HepG2 (cell line): ENCODE measurements at regions not wholly inside any gene's neighbourhood (a gene's known extent, or its start where the extent isn't known, plus 50 kb on each side); places are given as distances from the start of the nearest gene placed in this dataset.
A peak's percentile ranks its signal among the peaks of the same experiment; 100 is the strongest.

Experiments used
- ATAC-seq: fragments of 200-7000 bp; cut with Tn5 transposase; 3 replicates; pipeline ENCODE4 v1.9.1; 2020; ENCODE audit warnings: mild to moderate bottlenecking, moderate library complexity
- BruUV-seq: library from RNA; stranded (reverse); fragments of 400-500 nt; replicated peaks from 2 replicates; lab custom pipeline; 2021; lab: Mats Ljungman, UMichigan
- CTCF ChIA-PET: fragments of 300-600 bp; formaldehyde crosslinking; extraction: SDS; loops from one replicate; lab custom pipeline; 2021; ENCODE audit warnings: low total read pairs, inconsistent platforms, low intra/inter-chr PET ratio; lab: Yijun Ruan, JAX
- POLR2A ChIA-PET: fragments of 350-600 bp; sonication (Branson Sonifier 250); formaldehyde crosslinking; loops from one replicate; lab custom pipeline; 2020; ENCODE audit warnings: antibody characterized with exemption, inconsistent platforms; lab: Yijun Ruan, JAX
- DNase-seq: peaks from one replicate; pipeline ENCODE4 v3.0.0-alpha.2; 2015; ENCODE audit warnings: low spot score
- FAIRE-seq: peaks from 3 replicates; lab custom pipeline; 2011; peaks lifted over from hg19 to GRCh38; lab: Jason Lieb, UNC
- H2AFZ ChIP-seq: one replicate; pipeline ENCODE4 v1.6.1; 2011; ENCODE audit warnings: low read length, inconsistent platforms
- H3K27ac ChIP-seq: fragments of 300-600 bp; 3 replicates; pipeline ENCODE4 v1.8.0; 2011; ENCODE audit warnings: mixed run types, mild to moderate bottlenecking, mixed read lengths, low read length, inconsistent platforms; ENCODE audit not compliant: insufficient read depth; ENCODE audit errors: extremely low read length
- H3K27me3 ChIP-seq, 2 experiments: fragments of 200-600 bp in 1 of 2; 2 replicates in 1 of 2; 3 replicates in 1 of 2; pipeline versions ENCODE4 v1.6.0 to v1.8.0; 2011; ENCODE audit warnings: low read length in 2 of 2, mild to moderate bottlenecking in 2 of 2, moderate library complexity in 2 of 2, inconsistent platforms in 1 of 2; ENCODE audit not compliant: insufficient read depth in 2 of 2, control insufficient read depth in 1 of 2
- H3K36me3 ChIP-seq, 2 experiments: fragments of 200-600 bp in 1 of 2; replicated peaks in 1 of 2; 2 replicates in 1 of 2; 3 replicates in 1 of 2; pipeline versions ENCODE4 v1.5.1 to v1.8.0; 2011; ENCODE audit warnings: low read length in 2 of 2, inconsistent platforms in 1 of 2; ENCODE audit not compliant: insufficient read depth in 2 of 2, control insufficient read depth in 1 of 2
- H3K4me1 ChIP-seq: 2 replicates; pipeline ENCODE4 v1.5.1; 2012; ENCODE audit warnings: low read length, inconsistent platforms; ENCODE audit not compliant: insufficient read depth
- H3K4me2 ChIP-seq: 2 replicates; pipeline ENCODE4 v1.6.0; 2011; ENCODE audit warnings: low read depth, low read length, inconsistent platforms
- H3K4me3 ChIP-seq, 3 experiments: fragments of 200-600 bp in 1 of 3; sonication (generic), shearing (Covaris generic) in 1 of 3; replicated peaks in 1 of 3; 2 replicates each; pipeline ENCODE4 v1.5.1; 2011 to 2016; ENCODE audit warnings: low read length in 3 of 3, inconsistent platforms in 2 of 3, low read depth in 2 of 3, mild to moderate bottlenecking in 2 of 3, control low read depth in 1 of 3, mixed read lengths in 1 of 3; ENCODE audit not compliant: insufficient read depth in 1 of 3
- H3K79me2 ChIP-seq: one replicate; pipeline ENCODE4 v1.6.1; 2011; ENCODE audit warnings: low read length, inconsistent platforms; ENCODE audit not compliant: insufficient read depth
- H3K9ac ChIP-seq: 2 replicates; pipeline ENCODE4 v1.6.0; 2011; ENCODE audit warnings: mild to moderate bottlenecking, low read depth, low read length, inconsistent platforms; ENCODE audit not compliant: insufficient read depth
- H3K9me3 ChIP-seq: 2 replicates; pipeline ENCODE4 v1.5.1; 2012; ENCODE audit warnings: mild to moderate bottlenecking, low read length
- H4K20me1 ChIP-seq: 2 replicates; pipeline ENCODE4 v1.6.0; 2011; ENCODE audit warnings: inconsistent platforms, mild to moderate bottlenecking, low read length, moderate library complexity; ENCODE audit not compliant: insufficient read depth
- GABPA ChIP-seq, 2 experiments: IDR thresholded peaks; 2 replicates each; pipeline ENCODE4 v1.6.1; 2011 to 2016; ENCODE audit warnings: low read depth in 2 of 2, low read length in 1 of 2, missing biosample characterization in 1 of 2, missing genetic modification characterization in 1 of 2
- MAFF ChIP-seq: IDR thresholded peaks from 2 replicates; pipeline ENCODE4 v1.6.1; 2011; ENCODE audit warnings: low read depth, low read length, improper control_type of control experiment
- MAFK ChIP-seq, 2 experiments: IDR thresholded peaks in 1 of 2; conservative IDR thresholded peaks in 1 of 2; 2 replicates each; pipeline ENCODE4 v1.6.1; 2011; ENCODE audit warnings: improper control_type of control experiment in 2 of 2, low read length in 2 of 2
- WGBS: methylation state at CpG from one replicate; pipeline ENCODE4 v1.1.6; 2017; ENCODE audit warnings: low lambda C conversion rate; 5-methylcytosine and 5-hydroxymethylcytosine counted together
- in situ Hi-C: cut with HindIII; loops from 2 replicates; pipeline ENCODE4 v1.10.0; 2017; ENCODE audit warnings: low pct_unique_long_range_greater_than_20kb; ENCODE audit not compliant: extremely low pct_ligation_motif_present
- intact Hi-C: fragments of 100-400 bp; cut with micrococcal nuclease; formaldehyde crosslinking; loops from one replicate; pipeline ENCODE4 v1.10.0; 2022; ENCODE audit not compliant: unreplicated experiment
- TF ChIP-seq, protein P1 (sequence below): sonication (generic); formaldehyde crosslinking; IDR thresholded peaks from 2 replicates; pipeline ENCODE4 v1.5.1; 2020; ENCODE audit warnings: mild to moderate bottlenecking, missing genetic modification reagents, borderline replicate concordance
- TF ChIP-seq, protein P2 (sequence below): sonication (generic); formaldehyde crosslinking; IDR thresholded peaks from 2 replicates; pipeline ENCODE4 v1.5.0; 2020; ENCODE audit warnings: missing genetic modification reagents

DNA sequence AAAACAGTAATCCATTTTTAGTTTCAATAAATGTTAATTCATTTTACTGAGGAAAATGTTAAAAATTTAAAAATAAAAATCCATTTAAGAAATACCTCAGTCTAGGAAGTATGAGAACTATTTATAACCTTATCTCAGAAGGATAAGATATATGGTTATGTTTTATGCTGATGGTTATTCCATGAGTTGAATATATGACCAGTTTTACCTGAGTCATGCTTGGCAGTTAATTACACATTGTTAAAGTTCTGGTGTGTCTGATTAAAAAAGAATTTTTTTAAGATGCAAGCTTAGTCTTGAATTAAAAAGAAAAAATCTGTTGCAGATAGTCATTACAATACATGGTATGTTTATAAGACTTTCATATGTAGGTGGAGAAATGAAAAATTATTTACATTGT lies 191.7 kb downstream of the ARL4A start (continued):
- TF ChIP-seq, protein P1, sequence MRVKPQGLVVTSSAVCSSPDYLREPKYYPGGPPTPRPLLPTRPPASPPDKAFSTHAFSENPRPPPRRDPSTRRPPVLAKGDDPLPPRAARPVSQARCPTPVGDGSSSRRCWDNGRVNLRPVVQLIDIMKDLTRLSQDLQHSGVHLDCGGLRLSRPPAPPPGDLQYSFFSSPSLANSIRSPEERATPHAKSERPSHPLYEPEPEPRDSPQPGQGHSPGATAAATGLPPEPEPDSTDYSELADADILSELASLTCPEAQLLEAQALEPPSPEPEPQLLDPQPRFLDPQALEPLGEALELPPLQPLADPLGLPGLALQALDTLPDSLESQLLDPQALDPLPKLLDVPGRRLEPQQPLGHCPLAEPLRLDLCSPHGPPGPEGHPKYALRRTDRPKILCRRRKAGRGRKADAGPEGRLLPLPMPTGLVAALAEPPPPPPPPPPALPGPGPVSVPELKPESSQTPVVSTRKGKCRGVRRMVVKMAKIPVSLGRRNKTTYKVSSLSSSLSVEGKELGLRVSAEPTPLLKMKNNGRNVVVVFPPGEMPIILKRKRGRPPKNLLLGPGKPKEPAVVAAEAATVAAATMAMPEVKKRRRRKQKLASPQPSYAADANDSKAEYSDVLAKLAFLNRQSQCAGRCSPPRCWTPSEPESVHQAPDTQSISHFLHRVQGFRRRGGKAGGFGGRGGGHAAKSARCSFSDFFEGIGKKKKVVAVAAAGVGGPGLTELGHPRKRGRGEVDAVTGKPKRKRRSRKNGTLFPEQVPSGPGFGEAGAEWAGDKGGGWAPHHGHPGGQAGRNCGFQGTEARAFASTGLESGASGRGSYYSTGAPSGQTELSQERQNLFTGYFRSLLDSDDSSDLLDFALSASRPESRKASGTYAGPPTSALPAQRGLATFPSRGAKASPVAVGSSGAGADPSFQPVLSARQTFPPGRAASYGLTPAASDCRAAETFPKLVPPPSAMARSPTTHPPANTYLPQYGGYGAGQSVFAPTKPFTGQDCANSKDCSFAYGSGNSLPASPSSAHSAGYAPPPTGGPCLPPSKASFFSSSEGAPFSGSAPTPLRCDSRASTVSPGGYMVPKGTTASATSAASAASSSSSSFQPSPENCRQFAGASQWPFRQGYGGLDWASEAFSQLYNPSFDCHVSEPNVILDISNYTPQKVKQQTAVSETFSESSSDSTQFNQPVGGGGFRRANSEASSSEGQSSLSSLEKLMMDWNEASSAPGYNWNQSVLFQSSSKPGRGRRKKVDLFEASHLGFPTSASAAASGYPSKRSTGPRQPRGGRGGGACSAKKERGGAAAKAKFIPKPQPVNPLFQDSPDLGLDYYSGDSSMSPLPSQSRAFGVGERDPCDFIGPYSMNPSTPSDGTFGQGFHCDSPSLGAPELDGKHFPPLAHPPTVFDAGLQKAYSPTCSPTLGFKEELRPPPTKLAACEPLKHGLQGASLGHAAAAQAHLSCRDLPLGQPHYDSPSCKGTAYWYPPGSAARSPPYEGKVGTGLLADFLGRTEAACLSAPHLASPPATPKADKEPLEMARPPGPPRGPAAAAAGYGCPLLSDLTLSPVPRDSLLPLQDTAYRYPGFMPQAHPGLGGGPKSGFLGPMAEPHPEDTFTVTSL (CRISPR knock-in tag), result no peak

DNA sequence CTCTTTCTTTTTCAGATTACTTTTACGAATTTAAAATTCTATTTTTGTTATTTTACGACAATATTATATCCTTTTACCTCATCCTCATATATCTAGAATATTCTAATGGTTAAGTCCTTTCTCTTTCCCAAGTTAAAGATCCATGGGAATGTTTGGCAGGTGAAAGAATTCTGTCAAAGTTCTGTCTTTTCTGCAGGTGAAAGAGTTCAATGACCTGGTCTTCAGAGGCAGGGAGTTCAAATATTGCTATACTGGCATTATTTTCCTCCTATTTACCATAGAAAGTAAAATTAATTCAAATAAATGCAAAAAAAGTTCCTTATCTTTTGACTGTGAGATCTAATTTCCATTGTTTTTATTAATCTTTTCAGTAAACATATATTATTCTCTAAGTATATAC lies 194.3 kb downstream of the ARL4A start:
- Histone ChIP-seq H2AFZ (no peak overlapping the region), H3K4me3 (no peak overlapping the region), H3K9me3 (no peaks in the 10 kb centered on the region), H3K27ac (no peak overlapping the region), H3K79me2 (no peaks in the 10 kb centered on the region), H3K27me3 (no peaks in the 10 kb centered on the region), H3K9ac (no peak overlapping the region), H4K20me1 (no peaks in the 10 kb centered on the region), H3K4me1 (no peaks in the 10 kb centered on the region), H3K36me3 (no peaks in the 10 kb centered on the region), H3K4me2 (no peak overlapping the region)
- DNase-seq, result no peak
- WGBS, result 5% methylated on average over 2 of the region's 2 CpGs
- no peak for ATAC-seq
- intact Hi-C loops (no loop called here), in situ Hi-C loops (no loop called here)
- ChIA-PET CTCF (no interaction called here), POLR2A (no interaction called here)
- no peak for TF ChIP-seq GABPA (IDR thresholded peaks at IDR 0.05; ENCODE audit: low read depth, low read length)
- TF ChIP-seq GABPA (CRISPR knock-in tag; IDR thresholded peaks at IDR 0.05; ENCODE audit: low read depth), result no peak
- TF ChIP-seq, protein P2, sequence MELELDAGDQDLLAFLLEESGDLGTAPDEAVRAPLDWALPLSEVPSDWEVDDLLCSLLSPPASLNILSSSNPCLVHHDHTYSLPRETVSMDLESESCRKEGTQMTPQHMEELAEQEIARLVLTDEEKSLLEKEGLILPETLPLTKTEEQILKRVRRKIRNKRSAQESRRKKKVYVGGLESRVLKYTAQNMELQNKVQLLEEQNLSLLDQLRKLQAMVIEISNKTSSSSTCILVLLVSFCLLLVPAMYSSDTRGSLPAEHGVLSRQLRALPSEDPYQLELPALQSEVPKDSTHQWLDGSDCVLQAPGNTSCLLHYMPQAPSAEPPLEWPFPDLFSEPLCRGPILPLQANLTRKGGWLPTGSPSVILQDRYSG, result no peak
- 0 out of 4 replicates have a peak, but pooled peaks of 1 of the 2 experiments have one; percentile 23 for TF ChIP-seq MAFK (conservative IDR thresholded peaks at IDR 0.05 in 1 of 2, IDR thresholded peaks at IDR 0.05 in 1 of 2; ENCODE audit: low read length in 2 of 2)
- 0 out of 2 replicates have a peak, but pooled peaks have one; percentile 4 for TF ChIP-seq MAFF
- BruUV-seq, result no TSS peak
- no peak for FAIRE-seq
